Loucy (cell line): ENCODE measurements at regions not wholly inside any gene's neighbourhood (a gene's known extent, or its start where the extent isn't known, plus 50 kb on each side); places are given as distances from the start of the nearest gene placed in this dataset.

Source experiments
- CTCF ChIP-seq: fragments of 200-600 bp; sonication (generic); conservative IDR thresholded peaks from 2 replicates; pipeline ENCODE4 v1.5.1; 2014; ENCODE audit warnings: mild to moderate bottlenecking, antibody characterized with exemption, low read length
- EZH2phosphoT487 ChIP-seq: fragments of 200-600 bp; IDR thresholded peaks from 2 replicates; pipeline ENCODE4 v1.6.1; 2018; ENCODE audit warnings: antibody characterized with exemption, mild to moderate bottlenecking, moderate library complexity, borderline replicate concordance

- TF ChIP-seq CTCF (no peak), EZH2phosphoT487 (no peak)
These were observed 93.1 kb downstream of the FAT3 start for GRCh38 chr11:92317721-92318120.
